DMS153 (cell line): ENCODE measurements at regions not wholly inside any gene's neighbourhood (a gene's known extent, or its start where the extent isn't known, plus 50 kb on each side); places are given as distances from the start of the nearest gene placed in this dataset.

Source experiments
- DNase-seq: peaks from one replicate; lab custom pipeline; 2025; lab: John Stamatoyannopoulos, UW

DNA sequence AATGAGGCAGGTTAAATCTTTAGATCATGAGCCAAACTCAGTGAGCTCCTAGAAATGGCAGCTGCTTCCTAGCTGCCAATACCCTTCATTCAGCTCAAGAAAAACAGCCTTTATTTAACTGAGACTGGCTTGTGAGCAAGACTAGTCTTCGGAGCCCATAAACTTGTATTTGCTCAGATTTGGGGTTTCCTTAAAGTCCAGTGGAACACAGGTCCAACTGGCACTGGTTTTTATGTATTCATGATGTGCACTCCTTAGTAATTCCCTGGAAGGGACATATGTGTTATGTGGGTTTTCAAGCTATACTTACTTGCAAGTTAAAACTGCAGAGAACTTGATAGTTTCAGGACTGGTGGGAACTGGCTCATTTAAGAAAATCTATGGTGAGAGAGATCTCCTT lies 380.1 kb upstream of the TMEM132C start:
- no peak for DNase-seq

DNA sequence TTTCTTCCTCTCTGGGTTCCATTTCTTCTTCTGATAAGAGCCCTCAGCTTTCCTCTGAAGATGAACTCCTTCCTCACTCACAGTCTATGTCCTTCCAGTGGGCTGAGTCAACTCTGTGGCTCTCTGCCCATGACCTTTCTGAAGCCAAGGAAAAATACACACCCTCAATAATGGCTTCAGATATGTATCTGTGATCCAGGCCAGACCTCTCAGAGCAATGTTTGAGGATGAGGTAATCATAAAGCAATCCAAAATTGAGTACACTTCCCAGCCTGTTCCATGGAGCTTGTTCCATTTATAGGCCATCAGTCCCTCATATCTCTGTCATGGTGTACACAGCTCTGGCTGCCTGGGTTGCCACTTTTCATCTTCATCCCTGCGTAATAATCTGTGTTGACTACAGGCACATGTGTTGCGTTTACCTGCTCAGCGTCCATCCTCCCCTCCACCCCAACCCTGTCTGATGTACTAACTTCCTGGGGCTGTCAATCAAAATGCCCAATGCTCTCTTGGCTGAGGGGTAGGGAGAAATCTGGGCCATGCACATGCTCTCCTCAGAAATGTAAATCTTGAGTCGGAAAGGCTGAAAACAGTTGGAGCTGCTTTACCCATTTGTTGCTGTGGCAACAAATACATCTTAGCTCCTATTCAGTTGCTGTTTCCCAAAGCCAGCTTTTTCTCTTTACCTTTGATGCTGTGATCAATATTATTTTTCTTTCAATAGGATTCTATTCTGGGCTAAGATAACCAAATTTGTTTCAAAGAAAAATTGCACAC lies 377.8 kb upstream of the TMEM132C start:
- DNase-seq: no peak

DNA sequence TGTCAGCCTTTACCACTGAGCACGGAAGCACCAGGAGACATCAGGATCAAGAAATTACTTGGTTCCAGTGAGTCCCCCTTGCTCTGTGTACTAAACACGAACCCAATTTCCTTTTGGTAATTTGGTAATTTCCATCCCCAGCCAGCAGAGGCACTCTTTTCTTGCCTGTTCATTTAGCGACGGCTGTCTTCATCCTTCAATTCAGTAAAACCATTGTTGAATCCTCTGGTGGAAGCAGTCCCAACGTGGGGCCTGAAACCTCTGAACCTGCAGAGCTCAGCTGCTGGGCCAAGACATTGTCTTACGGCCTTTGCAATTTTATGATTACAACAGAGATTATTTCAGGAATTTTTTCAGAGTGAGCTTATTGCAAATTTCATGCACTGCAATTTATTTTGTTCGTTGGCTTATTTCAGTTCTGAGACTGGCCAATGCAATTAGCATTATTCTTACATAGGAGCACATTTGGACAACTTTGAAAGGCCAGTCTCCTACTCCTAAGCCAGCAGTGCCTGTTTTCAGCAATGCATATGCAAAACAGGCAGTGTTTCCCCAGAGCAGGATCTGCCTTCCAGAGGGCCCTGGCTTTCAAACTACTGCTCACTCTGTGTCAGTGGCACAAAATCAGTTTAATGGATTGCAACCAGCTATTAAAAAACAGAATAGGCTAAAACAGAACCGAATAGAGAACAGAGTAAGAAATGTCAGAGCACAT lies 372.9 kb upstream of the TMEM132C start:
- DNase-seq: no peak

DNA sequence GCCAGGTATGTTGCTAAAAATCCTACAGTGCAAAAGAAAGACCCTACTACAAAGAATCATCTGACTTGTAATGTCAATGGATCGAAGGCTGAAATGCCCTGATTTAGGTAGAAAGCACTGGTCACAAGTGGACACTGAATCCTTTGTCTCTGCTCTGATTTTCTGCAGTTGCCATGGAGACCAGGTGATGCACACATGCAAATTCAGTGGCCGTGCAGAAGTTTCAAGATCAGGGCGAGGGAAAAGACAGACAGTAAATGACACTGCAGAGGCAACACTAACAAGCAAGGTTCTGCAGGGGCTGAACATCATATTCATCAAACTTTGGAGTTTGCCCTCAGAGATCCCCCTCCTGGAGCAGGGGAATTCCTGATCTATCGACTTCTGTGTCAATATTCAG lies 370.3 kb upstream of the TMEM132C start:
- no peak for DNase-seq

DNA sequence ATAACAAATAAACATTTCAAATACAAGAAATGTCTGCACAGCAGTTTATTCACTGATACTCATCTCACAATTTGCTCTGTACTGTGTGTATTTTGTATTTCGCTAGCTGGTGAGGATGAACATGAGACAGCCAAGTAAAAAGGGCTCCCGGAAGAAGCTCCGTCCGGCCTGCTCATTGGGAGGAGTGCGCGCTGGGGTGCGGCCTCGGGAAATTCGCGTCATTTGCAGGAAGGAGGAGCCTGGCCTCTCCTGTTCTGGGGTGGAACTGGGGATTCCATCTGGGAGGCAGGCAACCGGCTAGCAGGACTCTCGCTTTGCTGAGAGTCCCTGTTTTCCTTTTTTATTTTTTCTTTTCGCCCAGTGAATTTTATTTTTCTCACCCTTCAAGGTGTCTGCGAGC lies 368.4 kb upstream of the TMEM132C start:
- DNase-seq: no peak

DNA sequence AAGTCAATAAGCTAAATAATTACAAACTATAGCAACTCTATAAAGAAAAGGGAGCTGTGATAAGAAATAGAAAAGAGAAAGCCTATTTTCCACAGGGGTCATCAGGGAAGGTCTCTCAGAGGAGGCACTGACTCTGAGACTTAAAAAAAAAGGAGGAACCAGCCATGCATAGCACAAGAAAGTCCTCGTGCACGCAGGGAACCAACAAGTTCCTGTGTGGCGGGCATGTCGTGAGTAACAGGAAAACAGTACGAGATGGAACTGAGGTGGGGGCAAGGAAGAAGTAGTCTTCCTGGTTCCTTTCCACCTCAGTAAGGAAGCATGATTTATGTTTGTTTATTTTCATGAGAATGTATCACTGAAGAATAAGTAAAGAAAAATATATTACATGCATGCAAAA lies 367.0 kb upstream of the TMEM132C start:
- no peak for DNase-seq

DNA sequence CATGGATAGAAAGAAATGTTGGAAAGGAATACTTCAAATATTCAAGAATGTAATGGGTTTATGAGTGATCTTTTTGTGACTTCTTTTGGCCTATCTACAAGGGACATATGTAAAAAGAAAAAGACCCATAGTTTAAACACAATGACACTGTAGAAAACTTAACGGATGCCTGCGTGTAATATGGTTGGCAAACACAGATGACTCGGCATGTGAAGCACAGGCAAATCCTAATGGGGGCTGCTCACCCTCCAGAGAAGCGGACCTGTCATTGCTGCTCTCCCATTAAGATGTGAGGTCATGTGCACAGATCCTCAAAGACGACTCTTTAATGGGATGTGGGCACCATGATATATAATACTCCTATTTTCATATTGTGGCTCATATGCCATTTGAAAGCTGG lies 366.6 kb upstream of the TMEM132C start:
- DNase-seq: no peak

DNA sequence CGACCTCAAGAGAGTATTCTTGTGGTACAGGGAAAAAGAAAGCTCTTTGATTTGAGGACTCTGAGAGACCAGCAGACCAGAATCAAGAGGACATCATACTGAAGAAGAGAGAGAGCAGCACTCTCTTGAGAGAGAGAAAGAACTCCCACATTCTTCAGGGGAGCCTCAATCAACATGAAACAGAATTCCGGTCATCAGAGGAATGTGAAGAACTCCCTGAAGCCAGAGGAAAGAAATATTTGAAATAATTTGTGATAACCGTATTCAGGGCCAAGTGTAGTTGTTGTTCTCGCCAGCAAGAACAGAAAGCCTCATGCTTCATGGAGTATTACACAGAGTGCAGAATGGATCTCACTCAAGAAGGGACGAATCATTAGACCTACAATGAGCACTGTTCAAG lies 363.8 kb upstream of the TMEM132C start:
- DNase-seq: no peak

DNA sequence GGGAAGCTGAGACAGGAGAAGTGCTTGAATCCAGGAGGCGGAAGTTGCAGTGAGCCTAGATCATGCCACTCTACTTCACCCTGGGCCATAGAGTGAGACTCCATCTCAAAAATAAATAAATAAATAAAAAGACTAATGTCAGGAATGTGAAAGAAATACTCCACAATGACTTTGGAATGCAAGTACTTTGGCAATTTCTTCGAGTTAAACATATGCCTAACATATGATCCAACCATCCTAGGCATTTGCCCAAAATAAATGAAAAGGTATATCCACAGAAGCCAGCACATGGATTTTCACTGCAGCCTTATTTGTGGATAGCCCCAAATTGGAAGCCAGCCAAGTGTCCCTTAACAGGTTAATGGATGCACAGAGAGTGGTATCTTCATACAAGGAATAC lies 357.9 kb upstream of the TMEM132C start:
- no peak for DNase-seq

DNA sequence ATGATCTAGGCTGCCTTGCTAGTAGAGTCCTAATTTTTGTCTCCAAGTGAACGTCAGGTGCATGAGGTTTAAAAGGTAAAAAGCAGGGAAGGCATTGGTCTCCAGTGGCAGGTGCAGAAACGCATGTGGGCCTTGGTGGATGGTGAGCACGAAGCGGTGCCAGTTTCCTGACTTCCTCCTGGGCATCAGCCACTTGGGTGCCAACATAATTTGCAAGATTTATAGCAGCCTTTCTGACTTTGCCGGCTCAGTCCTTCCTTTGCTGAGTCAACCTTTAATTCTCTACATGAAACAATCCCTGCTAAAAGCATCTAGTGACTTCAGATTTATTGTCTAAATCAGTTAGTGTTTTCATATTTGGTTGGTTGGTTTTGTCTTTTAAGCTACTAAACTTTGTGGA lies 355.7 kb upstream of the TMEM132C start:
- no peak for DNase-seq

DNA sequence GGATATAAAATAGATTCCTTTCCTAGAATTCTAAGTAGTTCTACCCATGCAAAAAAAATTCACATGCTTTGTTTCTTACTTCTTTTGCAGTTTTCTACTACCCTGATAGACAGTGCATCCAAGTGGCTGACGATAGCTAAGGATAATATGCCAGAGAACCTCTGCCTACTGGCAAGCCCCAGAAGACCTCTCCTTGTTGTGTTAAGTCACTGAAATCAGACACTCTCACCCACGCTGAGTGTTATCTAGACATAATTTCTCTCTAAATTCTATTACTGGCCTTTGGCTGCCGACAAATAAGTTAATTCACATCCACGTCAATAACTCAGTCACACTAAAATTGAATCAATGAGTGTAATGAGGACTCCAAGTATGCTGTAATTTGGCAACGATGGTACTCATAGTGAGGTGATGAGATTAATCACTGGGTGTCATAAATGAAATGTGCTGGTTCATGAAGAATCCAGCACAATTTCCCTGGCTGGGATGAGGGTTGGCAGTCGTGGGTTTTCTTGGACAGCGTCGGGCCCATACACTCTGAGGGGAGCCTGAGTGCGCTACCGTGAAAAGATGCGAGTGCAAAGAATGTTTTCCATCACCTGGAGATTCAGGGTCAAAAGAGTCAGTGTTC lies 354.8 kb upstream of the TMEM132C start:
- DNase-seq: no peak

DNA sequence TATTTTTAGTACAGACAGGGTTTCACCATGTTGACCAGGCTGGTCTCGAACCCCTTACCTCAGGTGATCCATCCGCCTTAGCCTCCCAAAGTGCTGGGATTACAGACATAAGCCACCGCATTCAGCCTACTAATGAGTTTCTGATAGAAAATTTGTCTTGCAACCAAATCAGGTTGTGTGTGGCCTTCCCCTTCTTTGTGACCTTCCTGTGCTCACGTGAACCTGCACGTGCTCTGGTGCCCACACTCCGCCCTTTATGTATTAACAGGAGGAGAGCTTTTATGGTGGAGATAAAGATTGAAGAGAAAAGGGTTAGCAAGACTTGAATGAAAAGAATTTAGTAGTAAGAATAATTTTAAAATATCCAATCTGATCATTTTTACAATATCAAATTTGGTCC lies 343.5 kb upstream of the TMEM132C start:
- no peak for DNase-seq

DNA sequence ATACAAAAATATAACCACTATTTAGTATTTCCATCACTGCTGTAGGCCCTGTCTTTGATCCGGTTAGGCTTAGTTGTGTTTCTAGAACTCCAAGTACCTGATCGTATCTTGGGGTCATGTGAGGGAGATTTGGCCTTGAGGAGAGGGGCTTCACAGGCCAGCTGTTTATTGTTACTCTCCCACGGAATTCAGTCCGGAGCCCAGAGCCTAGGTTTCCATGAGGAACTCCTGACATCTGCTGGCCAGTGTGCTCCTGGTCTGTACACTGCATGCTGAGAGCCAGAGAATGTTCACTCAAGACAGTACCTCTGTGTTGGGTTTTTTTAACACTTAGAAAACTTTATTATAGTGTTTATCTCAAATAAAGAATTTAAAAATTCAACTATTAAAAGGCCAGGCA lies 341.0 kb upstream of the TMEM132C start:
- DNase-seq: peak; percentile 9

DNA sequence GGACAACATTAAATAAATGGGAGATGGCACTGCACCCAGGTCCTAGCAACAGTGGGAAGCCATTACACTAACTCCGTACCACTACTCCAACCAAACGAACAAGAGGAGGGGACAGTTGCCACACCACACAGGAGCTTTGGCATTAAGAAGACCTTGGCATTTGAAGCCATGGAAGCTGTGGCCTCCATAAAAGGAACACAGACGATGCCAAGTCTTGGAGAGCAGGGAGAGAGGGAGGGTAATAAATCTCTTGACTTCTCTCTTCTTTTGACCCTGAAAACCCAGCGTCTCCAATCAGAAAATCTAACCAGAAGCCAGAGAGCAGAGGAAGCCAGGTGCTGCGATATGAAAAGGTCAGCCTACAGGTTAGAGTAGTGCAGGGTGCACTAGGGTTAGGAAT lies 338.8 kb upstream of the TMEM132C start:
- no peak for DNase-seq

DNA sequence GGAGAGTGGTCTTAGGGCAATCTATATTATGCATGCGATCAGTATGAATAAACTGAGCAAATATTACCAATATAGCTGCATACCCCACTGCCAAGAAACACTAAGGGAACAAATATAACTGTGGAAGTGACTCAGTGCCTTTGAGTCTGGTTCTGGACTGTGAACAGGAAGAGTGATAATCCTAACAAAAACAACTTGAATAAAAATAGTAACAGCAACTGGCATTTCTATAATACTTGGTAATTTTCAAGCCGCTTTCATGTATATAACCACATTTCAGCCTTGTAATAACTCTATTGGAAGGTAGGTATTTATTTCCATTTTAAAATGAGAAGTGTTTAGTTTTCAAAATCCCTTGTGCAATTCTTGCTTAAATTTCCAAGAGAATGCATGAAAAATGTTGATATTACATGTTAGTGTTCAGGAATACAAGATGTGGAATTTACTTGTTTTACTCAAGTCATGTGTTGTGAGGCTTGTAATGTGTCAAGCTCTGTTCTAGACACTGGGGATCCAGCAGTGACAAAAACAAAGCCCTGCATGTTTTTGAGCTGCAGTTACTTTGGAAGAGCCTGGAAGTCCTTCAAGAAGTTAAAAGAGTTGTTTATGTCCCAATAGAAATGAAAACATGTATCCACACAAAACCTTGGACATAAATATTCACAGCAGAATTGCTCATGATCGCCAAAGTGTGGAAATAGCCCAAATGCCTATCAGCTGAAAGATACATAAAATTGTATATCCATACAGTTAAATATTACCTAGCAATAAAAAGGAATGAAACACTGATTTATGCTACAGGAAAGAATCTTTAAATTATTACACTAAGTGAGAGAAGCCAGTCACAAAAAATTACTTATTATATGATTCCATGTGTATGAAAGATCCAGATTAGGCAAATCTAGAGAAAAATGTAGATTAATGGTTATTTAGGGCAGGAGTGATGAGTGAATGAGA lies 338.1 kb upstream of the TMEM132C start:
- DNase-seq: no peak

DNA sequence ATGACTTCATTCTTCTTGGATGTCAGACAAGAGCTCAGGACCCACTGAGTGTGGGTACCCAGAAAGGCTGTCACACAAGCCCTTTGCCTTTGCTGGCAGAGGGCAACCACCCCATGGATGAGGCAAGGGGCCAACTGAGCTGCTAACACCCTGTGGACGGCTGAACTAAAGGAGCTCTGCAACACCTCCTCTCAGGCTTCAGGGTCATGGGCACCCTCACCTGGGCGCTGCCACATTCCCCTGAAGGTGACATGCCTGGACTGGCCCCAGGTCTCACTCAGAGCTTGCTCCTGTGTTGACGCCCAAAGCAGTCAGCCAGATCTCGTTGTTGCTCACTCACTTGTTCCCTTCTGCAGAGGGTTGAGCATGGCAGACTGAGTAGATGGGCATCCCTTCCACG lies 336.8 kb upstream of the TMEM132C start:
- no peak for DNase-seq

DNA sequence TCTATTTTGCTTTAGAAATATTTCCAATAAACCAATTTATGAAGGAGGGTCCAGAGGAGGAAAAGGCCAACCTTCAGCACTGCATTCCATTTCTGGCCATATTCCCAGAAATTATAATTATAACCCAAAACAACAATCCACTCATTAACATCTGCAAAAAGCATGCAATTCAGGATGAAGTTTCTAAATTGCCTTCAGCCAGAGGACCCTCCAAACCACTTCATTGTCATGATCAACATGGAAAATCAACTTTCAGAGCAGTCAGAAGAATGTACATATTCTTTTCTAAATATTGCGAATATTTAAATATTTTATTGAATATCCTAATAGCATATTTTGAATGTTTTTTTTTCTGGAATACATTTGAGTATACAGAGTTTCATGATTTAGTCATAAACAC lies 332.6 kb upstream of the TMEM132C start:
- DNase-seq: no peak

DNA sequence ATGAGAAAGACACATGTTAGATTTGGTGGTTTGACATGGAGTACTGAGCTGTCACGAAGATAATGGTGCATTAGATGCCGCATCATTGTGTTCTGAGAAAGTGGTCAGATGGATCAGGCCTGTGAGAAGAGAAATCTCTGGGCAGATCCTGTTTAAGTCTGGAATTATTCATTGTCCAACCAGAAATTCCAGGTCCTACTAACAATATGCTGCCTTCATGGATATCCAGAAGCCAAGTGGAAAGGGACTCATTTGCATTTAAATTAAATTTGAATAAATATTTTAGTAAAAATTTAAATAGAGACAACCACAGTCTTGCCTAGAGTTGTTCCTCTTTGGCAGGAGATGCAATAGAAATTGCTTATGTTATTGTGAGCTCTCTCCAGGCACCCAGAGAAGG lies 330.5 kb upstream of the TMEM132C start:
- no peak for DNase-seq

DNA sequence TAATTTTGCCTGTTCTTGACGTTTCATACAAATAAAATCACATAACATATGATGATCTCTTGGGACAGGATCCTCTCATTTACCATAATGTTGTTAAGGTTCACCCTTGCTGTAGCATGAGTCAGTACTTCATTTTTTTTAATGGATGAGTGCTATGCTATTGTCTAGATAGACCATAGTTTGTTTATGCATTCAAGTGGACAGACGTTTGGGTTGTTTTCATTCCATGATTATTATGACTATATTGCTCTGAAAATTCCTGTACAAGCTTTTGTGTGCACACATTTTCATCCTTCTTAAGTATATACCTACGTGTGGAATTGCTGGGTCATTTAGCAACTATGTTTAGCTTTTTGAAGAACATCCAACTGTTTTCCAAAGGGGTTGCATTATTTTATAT lies 325.6 kb upstream of the TMEM132C start:
- no peak for DNase-seq

DNA sequence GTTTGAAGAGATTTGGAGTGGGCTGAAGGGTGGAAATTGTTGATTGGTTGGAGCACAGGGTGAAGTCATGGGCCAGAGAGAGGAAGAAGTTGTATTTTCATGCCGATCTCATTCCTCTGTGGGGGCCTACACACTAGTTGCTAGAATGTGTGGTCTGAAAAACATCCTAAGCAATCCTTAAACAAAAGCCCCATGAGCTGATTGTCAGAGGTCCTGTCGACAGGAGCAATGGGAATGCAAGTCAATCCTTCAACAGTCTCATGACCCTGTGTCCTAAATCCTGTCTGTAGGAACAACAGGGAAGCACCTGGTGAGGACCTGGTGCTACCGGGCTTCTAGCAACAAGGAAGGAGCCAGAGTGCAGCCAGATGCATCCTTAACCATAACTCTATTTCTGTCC lies 324.0 kb upstream of the TMEM132C start:
- no peak for DNase-seq

DNA sequence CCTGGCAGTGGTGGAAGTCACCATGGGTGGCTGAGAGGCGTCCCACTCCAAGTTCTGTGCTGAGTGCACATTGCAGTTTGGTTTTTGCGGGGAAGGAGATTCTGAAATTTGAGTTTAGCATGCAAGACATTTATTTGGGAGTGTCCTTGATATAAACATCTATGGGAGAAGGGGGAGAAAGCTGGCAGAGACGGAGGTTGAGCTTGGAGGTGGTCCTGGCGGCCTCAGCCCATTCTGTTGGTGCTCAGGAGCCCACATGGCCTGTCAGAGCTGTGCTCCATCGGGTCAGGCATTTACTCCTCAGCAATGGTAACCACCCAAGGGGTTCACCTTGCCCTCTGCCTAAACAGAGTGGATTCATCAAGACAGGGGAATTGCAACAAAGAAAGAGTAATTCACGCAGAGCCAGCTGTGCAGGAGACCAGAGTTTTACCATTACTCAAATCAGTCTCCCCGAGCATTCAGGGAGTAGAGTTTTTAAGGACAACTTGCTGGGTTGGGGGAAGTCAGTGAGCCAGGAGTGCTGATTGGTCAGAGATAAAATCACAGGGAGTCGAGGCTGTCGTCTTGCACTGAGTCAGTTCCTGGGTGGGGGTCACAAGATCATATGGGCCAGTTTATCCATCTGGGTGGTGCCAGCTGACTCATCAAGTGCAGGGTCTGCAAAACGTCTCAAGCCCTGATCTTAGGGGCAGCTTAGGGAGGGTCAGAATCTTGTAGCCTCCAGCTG lies 323.3 kb upstream of the TMEM132C start:
- DNase-seq: no peak
